Stimulated activated CD4-positive, alpha-beta T cell treated with anti-CD3 and anti-CD28 coated beads, Interleukin-1b, Interleukin-23, amount 100 ng/mL, for 24 hours (primary cell): ENCODE measurements at regions not wholly inside any gene's neighbourhood (a gene's known extent, or its start where the extent isn't known, plus 50 kb on each side); places are given as distances from the start of the nearest gene placed in this dataset.

Experiments used
- DNase-seq, 4 experiments: peaks; one replicate each; pipeline ENCODE4 v3.0.0-alpha.2; 2020; ENCODE audit warnings: low read depth in 4 of 4, low spot score in 1 of 4

DNA sequence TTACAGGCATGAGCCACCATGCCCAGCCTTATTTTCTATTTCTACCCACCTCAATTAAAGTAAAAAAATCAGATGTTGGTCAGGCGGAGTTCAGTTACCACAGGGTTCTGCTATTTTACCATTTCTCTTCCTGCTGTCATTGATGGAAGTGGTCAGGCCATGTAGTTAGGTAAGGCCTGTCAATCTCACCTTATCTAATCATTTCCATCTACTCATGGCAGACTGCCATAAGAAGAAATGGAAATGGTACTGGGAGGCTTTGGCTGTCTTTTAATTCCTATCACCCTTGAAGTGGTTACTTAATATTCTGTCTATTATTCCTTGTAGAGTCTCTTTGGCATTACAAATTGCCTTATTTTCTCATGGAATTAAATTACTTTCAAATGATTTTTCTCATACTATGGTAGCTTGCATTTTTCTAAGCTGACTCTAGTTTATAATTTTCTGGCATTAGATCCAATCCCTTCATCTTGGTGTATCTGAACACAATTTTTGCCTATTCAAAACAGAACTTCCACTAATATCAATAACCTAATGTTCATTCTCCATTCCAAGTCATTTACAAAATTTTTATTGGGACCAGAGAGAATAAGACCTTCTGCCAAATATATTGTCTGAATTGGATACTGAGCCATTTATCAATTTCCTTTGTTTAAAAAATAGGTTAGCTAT is 198.7 kb downstream of the DACT1 start:
- no peak for DNase-seq

DNA sequence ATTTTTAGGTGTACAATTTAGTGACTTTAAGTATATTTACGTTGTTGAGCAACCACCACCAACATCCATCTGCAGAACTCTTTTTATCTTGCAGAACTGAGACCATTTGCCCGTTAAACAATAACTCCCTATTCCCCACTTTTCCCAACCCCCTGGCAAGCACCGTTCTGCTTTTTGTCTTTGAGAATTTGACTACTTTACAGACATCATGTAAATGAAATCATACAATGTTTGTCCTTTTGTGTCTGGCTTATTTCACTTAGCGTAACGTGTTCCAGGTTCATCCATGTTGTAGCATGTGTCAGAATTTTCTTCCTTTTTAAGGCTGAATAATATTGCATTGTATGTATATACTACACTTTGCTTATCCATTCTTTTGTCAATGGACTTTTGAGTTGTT is 201.5 kb downstream of the DACT1 start:
- no peak for DNase-seq

DNA sequence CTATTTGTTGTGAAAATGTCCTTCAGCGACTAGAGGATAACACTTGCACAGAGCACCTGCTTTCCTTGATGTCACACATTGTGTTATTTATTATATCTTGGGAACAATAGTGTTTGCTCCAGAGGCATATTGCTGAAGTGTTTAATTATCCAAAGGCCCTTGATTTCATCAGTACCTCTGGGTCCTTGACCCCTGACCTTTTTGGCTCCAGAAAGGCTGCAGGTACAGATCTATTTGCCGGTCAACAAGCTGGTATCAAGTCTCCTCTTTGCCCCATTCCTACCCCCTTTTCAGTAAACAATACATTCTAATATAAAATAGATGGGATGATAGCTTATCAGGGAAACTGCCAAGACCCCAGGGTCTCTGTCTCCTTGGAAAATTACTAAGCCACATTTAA is 206.8 kb downstream of the DACT1 start:
- no peak for DNase-seq

DNA sequence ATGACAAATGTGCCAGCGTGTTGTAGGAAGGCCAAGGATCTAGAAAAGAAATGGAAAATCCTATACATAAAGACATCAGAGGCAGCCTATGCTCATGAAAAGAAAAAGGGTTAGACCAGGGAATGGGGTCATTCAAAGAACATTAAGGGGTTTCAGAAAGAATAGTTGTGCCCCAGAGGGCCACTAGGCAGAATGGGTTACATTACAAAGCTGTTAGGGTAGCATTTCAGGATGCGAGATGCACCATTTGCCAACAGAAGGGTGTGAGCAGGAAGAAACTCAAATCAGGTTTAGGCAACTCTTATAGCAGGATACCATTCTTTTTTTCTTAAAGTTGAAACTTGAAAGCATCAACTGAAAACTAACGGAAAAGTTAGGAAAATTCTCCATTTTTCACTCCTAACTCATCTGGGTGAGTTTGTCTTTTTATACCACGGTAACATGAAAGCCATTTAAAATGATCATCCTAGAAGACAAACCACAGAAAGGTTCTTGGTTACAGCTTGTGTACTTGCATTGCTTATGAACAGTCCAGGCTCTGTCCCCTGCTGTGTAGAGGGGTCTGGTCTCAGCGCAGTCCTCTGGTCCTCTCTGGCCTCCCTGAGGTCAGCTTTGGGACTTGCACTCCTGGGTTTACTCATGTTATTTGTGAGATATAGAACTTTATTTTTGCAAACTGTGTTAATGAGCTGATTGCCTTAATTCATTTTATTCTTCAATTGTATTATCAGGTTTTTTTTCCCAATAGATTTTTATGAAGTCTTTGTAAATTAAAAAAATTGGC is 209.1 kb downstream of the DACT1 start:
- no peak for DNase-seq

DNA sequence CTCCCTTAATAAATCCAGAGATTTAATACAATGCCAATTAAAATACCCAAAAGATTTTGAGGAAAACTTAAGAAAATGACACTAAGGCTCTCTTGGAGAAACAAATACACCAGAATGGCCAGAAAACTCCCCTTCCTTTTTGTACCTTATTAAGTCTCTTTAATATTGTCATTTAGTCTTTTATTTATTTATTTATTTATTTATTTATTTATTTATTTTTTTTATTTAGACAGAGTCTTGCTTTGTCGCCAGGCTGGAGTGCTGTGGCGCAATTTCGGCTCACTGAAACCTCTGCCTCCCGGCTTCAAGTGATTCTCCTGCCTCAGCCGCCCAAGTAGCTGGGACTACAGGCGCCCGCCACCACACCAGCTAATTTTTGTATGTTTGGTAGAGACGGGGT is 210.6 kb downstream of the DACT1 start:
- DNase-seq: no peak

DNA sequence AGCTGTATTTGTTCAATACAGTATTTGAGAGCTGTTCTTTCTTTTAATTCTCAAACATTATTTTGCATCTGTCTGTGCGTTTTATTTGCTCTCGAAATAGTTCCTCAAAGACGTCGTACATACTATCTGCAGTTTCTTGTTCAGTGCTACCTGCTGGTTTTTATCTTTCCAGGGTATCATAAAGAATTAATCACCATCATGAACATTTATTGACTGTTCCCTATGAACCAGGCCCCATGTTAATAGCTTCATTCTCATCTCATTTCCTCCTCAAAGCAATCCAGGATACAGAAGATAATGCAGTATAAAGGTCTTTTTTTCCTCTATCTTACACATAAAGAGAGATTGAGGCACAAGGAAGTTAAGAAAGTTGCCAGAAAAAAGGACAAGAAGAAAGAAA is 211.8 kb downstream of the DACT1 start:
- DNase-seq: no peak

DNA sequence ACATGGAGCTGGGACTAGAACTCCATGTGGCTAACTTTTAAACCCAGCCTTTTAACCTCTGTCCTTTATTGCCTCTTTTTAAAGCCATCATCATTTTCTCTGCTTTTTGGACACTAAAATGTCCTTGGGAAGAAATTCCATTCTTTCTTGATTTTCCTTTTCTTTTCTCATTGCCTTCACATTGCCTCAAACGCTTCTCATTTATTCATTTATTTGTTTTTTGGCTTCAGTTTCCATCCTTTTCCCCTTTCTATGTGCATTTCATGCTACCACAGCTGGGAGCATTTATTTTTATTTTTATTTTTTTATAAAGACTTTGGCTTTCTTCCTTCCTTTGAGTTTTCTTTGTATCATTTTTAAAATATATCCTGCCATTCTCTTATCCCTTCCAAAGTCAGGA is 212.2 kb downstream of the DACT1 start:
- no peak for DNase-seq

DNA sequence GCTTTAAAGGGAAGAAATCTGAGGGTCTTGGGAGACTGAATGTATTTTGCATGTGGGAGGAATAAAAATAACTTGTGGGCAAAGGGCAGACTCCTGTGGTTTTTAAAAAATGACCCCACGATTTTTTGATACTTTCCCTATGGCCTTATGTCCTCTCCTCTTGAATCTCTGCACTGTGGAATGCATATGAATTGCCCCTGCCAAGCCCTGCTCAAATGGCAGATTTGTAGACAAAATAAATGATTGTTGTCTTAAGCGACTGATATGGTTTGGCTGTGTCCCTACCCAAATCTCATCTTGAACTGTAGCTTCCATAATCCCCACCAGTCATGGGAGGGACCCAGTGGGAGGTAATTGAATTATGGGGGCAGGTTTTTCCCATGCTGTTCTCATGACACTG is 223.8 kb downstream of the DACT1 start:
- no peak for DNase-seq

DNA sequence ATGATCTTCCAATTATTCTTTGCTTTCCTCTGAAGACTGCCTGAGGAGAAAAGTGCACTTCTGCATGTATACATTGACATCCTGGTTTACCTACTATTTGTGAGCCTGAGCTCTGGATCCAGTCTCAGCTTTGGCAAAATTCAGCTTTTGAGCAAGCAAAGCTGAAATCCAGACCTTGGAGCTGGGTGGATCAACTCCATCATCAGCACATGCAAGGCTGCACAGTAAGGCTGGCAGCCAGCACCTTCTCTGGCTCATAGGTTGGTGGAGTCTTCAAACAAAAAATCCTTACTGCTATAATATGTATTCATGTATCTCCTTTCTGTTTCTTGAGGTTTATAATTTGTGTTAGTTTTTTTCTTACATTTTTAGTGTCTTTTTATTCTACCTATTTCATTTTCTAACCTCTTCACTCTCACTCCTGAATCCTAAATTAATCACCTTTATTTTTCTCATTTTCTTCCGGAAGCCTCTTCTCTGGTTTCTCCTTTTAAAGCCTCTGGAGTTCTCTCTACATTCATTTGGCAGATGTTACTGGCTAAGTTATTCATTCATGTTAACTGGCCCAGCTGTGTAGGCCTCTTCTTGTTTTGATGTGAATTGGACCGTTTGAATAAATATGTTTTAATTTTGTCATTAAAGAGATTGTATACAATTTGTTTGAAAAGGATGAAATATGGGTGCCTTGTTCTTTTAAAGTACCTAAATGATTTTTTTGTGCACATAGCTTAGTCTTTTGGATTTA is 224.8 kb downstream of the DACT1 start:
- DNase-seq: no peak

DNA sequence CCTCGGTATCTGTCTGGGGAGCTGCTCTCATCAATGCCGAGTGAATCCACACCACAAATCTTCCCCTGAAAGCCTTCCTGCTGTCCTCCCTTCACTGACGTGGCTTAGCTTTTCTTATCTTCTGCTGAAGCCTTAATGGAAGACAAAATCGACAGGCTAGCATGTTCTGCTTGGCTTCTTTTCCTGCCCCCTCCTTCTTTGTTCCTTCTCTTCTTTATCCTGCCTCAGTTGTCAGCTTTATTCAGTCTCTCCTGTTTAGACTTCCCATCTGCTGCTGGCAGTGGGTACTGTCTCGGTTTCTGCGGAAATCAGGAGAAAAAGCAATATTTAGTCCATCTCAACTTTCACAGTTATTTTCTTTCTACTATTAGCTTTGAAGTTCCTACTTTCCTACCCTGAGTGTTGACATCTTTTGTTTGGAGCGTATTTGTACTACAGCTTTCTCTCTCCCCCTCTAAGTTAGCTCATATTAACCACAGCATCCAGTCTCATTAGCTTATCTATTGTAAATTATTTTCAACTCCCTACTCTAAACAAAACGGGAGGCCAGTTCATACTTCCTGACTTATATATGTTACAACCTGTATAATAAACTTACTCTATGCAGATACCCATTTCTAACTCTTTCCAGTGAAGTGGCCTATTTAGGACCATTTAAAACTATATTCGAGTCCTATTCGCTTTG is 226.0 kb downstream of the DACT1 start:
- no peak for DNase-seq

DNA sequence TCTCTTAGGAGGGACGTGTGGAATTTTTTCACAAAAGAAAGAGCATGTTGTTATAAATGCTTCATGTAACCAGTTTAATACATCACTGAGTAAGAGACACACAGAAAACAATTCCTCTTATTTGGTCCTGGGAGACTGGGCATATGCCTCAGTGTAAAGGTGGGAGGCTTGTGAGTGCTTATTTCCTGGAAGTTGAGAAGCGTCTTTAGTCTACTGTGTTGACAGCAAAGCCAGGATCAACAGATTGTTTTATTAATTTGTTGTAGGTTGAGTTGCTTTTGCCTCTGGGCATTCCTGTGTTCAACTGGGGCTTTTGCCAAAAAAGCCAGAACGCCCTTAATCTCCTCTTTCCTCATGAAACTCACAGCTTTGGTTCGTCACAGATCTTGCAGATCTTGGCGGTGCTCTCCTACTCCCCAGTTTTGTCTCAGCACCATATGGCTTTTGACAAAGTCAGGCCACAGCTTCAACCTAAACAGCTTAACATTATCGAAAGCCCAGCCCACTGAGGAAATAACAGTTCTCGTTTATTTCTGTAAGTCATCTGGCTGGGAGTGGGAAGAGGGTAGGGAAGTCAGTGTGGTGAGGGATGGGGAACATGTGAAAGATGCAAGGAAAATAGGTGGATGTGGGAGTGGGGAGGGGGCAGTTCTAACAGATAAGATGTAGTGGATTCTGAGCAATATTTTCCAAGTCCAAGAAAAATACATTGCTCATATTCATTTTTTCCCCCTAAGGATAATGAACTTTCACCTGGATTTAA is 227.2 kb downstream of the DACT1 start:
- DNase-seq: no peak

DNA sequence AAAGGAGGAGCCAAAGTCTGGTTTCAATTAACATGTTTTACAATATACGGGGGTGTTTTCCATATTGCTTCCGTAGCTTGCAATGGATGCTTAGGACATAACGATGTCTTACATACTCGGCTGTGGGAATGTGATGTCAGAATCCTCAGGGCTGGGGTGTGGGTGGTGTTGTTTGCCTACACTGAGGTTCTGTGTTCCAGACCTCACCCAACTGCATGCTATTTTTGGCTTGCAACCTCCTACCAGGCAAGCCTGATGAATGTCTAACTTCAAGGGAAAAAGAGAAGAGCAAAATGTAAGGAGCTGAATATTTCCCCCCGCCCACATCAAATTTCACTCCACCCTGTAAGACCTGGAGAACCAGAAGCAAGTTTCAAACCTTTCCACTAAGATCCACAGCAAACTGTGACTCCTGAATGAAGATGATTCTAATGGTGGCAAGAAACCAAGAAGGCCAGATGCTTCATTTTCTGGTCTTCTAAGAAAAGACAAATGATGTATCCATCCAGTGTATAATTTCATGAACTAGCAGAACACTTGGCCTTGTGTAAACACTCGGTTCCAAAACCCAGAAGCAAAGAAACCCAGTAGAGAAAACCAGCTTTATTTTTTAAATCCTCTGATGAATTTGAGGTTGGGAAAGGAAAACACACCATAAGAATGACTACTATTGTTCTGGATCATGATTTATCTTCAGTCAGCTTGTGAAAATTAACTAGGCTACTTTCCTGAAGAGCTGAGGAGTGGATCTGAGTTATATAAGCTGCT is 227.9 kb downstream of the DACT1 start:
- DNase-seq: no peak

DNA sequence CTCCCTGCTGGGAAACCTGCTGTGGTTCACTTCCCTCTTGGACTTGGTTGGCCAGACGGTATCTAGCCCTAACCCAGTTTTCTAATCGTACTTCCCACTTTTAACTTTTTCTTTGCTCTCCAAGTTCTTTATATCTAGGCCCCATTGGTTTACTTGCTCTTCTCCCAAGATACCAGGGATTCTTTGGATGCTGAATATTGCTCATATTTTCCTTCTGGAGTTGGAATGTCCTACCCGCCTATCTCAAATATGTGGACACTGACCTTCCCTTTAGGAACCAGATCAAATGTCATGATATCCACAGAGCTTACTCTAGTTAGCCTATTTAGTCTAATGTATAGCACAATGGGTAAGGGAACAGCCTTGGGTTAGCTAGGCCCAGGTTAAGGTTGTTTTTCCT is 228.6 kb downstream of the DACT1 start:
- no peak for DNase-seq

DNA sequence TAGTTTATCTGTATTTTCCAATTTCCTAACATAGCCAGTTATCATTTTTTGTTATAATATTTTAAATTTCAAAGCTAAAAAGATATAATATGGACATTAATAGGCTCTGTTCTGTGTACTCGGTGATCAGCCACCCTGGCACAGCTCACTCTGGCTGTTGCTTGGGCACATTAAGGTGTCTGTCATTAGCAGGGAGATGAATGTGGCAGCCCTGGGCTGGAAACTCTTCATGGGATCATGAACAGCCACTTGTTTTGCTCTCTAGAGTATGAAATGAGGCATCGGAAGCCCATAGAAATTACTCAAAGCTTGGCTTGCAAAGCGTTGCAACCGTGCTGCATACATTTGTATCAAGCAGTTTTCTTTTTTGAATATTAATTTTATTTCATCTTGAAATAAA is 233.2 kb downstream of the DACT1 start:
- DNase-seq: no peak

DNA sequence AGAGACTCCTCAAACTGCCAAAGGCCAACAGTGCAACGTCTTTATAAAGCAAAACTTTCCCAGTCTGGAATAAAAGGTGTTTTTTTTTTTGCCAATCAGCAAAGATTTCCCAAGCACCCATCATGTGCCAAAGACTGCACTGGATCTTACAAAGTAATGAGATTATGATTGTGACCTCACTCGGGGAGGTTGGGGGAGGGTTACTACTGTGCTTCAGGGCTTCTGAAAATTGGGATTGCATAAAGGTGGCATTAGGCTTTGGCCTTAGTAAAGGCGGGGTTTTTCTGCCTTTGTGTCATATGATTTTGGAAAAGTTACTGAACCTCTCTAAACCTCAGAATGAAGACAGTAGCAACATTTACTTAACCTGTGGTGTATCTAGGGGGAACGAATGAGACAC is 233.8 kb downstream of the DACT1 start:
- no peak for DNase-seq

DNA sequence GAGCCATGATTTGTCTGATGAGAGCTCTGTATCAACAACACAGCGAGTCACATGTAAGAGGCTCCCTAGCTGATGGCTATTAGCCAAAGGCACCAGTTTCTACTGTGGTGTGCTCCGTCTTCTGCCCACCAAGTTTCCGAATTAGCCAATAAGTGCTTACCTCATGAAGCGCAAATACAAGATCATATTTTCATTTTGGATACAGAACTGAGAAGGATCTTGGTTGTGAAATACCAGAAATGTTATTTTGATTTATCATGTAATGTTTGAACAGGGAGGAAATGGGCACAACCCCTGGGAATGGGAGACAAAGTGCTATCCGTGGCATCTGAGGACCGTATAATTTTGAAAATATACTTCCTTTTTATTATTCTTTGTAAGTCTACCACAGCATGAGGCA is 234.3 kb downstream of the DACT1 start:
- no peak for DNase-seq

DNA sequence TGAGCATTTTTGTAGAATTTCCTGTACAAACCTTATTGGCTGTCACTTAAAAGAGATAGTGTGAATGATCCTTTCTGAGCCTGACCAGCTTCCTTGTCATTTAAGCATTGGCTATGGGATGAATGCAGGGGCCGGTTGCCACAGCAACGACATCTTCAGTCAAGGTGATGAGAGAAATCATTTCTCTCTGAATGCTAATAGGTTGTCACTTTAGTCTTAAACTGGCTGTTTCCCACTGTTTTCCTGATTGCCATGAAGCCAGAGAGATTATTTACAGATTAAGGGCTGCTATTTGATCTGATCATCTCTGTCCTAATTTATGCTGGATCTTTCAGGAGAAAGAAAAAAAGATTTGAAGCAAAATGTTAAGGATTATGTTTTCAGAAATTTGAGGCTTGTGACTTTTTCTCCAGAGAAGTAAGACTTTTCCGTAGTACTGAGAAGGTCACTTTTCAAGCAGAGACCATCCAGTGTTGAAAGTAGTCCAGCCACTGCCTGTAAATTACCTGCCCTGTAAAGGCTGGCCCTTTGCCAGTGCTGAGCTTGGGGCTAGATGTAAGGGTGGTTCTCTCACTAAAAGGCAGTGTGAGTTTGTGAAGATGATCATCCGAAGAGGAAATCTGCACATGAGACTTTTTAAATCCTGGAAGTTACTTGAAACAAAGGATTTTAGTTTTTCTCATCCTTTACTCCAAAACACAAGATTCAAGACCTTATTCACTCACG is 235.6 kb downstream of the DACT1 start:
- DNase-seq: no peak

DNA sequence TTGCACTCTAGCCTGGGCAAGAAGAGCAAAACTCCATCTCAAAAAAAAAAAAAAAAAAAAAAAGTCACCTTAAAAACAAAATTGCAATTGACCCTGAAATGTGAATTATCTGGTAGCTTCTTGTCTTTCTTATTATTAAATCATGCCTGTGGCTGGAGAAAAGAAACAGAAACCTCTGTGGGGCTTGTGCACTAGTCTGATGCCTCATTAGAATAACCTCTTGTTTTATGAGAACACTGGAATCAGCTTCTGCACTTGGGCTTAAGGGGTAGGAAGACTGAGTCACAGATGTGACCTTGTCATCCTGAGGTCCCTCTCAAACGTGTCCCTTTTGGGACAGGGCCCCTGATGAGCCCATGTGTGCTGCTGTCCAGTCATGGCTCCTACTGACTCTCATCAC is 237.9 kb downstream of the DACT1 start:
- no peak for DNase-seq

DNA sequence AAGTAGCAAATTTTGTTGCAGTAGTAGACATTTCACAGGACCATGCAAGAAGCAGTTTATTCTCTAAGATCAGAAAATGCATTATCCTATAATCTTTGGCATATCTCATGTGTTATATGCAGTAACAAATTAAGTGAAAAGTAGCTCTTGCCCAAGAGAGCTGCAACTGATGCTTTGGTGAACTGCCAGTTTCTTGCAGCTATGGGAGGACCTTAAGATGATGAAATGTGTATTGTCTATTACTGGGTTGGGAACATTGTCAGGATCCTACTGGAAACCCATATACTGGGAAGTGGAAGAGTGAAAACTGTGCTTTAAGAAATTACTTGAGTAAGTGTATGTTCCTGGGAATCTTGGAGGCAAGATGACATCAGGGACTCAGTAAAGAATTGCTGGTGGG is 238.8 kb downstream of the DACT1 start:
- DNase-seq: no peak
